Heart left ventricle (tissue), 16 donors: ENCODE measurements at regions not wholly inside any gene's neighbourhood (a gene's known extent, or its start where the extent isn't known, plus 50 kb on each side); places are given as distances from the start of the nearest gene placed in this dataset.

ENCODE experiments used
- ATAC-seq, 4 donors: fragments of 200-7000 bp; cut with Tn5 transposase; one replicate each; pipeline ENCODE4 v1.9.1; 2020 to 2022; ENCODE audit warnings: moderate library complexity in 4 of 4, mild to moderate bottlenecking in 3 of 4, moderate number of reproducible peaks in 1 of 4
- DNase-seq, 5 donors: peaks; one replicate each; pipeline ENCODE4 v3.0.0-alpha.2; 2020
- H3K27ac ChIP-seq, 12 donors: fragments of 200-600 bp; sonication (generic) in 4 of 12; one replicate each; pipeline versions ENCODE4 v1.5.0 to v1.8.0; 2016 to 2022; ENCODE audit warnings: mild to moderate bottlenecking in 2 of 12
- H3K27me3 ChIP-seq, 9 donors: fragments of 200-600 bp; sonication (generic) in 2 of 9; one replicate each; pipeline versions ENCODE4 v1.5.1 to v1.8.0; 2016 to 2022; ENCODE audit warnings: mild to moderate bottlenecking in 3 of 9
- H3K36me3 ChIP-seq, 9 donors: fragments of 200-600 bp; sonication (generic) in 2 of 9; one replicate each; pipeline versions ENCODE4 v1.5.0 to v1.8.0; 2018 to 2022; ENCODE audit warnings: mild to moderate bottlenecking in 2 of 9
- H3K4me1 ChIP-seq, 12 donors: fragments of 200-600 bp; sonication (generic) in 4 of 12; one replicate each; pipeline versions ENCODE4 v1.5.0 to v1.8.0; 2016 to 2022; ENCODE audit warnings: mild to moderate bottlenecking in 3 of 12
- H3K4me3 ChIP-seq, 12 donors: fragments of 200-600 bp; sonication (generic) in 4 of 12; one replicate each; pipeline versions ENCODE4 v1.5.0 to v1.8.0; 2017 to 2022; ENCODE audit warnings: mild to moderate bottlenecking in 9 of 12, moderate library complexity in 4 of 12
- H3K9me3 ChIP-seq, 12 donors: fragments of 200-600 bp; sonication (generic) in 4 of 12; one replicate each; pipeline versions ENCODE4 v1.5.0 to v1.8.0; 2016 to 2022; ENCODE audit warnings: mild to moderate bottlenecking in 1 of 12
- POLR2A ChIP-seq, 2 donors: fragments of 450-650 bp; IDR thresholded peaks; one replicate each; pipeline ENCODE4 v1.6.1; 2017; ENCODE audit warnings: antibody characterized with exemption in 2 of 2, mild to moderate bottlenecking in 2 of 2, moderate library complexity in 2 of 2
- WGBS, 4 donors: extraction: QIAGEN DNeasy Blood & Tissue Kit in 2 of 4; methylation state at CpG; one replicate each; pipeline versions ENCODE4 v1.1.5 to v1.1.7; 2013 to 2018; 5-methylcytosine and 5-hydroxymethylcytosine counted together
- intact Hi-C, 10 donors: fragments of 100-400 bp; cut with DNase I; formaldehyde crosslinking; loops; one replicate each; pipeline versions ENCODE4 v1.11.1 to v1.14.2; 2022
- TF ChIP-seq, protein P1 (sequence below), 12 donors: fragments of 200-600 bp; sonication (generic) in 4 of 12; IDR thresholded peaks; one replicate each; pipeline versions ENCODE4 v1.5.0 to v1.8.0; 2018 to 2022; ENCODE audit warnings: antibody characterized with exemption in 12 of 12, mild to moderate bottlenecking in 5 of 12
- donor health status: ischemic (EF 13 %, LVEDD 7.1; RV severe dilation, severe dysfunction).
- donor health status: healthy with polysubstance abuse.
- donor health status: DM: no; HTN: yes; CAD: no.
- donor health status: DM: no; HTN: no; CAD: no.
- donor health status: ischemic (EF 25% LVEDD 6.9; RV normal size, moderate dysfunction).
- donor health status: ischemic (EF 25% LVEDD 5.7; RV mildly dilated, moderate dysfunction).
- donor health status: healthy.
- donor health status: DM: yes; HTN: yes; CAD: no.
- donor health status: ischemic (EF 35%, LVEDD 5.7; RV mildly dilated, moderate dysfunction).
- donor health status: nonischemic (EF 11% LVEDD 7.7; RV severe dilation, severe dysfunction).
- donor health status: DM: yes; HTN: yes; CAD: no.
- donor health status: PGD.
- donor health status: ischemic (EF 29% LVEDD 5.4; RV normal size, mild dysfunction).
- donor health status: nonischemic (EF 23%, LVEDD 6.1; RV moderate dilation, normal function).

DNA sequence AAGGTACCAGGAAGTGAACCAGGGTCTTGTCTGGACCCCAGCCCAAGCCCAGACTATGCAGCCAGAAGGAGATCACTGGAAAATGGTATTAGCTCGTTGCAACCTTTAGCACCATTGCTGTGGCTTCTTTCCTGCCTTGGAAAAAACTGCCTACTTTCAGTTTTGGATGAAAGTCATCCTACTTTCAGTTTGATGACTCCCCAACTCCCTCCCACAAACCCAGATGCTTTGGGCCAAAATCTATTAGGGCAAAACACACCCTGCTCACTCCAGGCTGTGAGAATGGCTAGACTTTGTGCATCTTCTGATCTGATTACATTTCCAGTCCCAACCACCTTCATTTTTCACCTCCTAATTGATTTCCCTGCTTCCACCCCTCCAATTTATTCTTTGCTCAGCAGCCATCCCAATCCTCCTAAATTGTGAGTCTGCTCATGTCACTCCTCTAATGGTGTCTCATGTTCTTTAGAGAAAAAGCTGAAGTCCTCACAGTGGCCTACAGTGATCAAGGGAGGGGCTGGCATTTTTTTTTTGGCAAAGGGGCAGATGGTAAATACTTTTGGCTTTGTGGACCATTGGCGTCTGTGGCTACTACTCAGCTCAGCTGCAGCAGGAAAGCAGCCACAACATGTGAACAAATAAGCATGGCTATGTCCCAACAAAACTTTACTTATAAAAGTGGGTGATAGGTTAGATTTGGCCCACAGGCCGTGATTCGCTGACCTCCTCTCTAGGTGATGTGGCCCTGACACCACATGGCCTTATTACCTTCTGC, 368.7 kb downstream of the SLC4A3 start:
- Histone ChIP-seq H3K9me3 (no peaks in the 10 kb centered on the region), H3K36me3 (no peaks in the 10 kb centered on the region), H3K4me1 (peaks cover 0 to 5% (median 0%) of the 10 kb centered on the region in 12 donors), H3K27ac (no peak overlapping the region), H3K27me3 (no peaks in the 10 kb centered on the region), H3K4me3 (no peak overlapping the region)
- ATAC-seq, result no peak
- intact Hi-C loops, result loop anchor here in 3 of 10 donors (2.0 to 10.0 kb wide), 3 partner anchors 251 to 1579 kb away; no protein-coding TSS in a partner anchor
- DNase-seq, result no peak
- WGBS, 4 donors, result 85 to 89% (median 86%) methylated on average over 4 of the region's 4 CpGs
- TF ChIP-seq, protein P1, sequence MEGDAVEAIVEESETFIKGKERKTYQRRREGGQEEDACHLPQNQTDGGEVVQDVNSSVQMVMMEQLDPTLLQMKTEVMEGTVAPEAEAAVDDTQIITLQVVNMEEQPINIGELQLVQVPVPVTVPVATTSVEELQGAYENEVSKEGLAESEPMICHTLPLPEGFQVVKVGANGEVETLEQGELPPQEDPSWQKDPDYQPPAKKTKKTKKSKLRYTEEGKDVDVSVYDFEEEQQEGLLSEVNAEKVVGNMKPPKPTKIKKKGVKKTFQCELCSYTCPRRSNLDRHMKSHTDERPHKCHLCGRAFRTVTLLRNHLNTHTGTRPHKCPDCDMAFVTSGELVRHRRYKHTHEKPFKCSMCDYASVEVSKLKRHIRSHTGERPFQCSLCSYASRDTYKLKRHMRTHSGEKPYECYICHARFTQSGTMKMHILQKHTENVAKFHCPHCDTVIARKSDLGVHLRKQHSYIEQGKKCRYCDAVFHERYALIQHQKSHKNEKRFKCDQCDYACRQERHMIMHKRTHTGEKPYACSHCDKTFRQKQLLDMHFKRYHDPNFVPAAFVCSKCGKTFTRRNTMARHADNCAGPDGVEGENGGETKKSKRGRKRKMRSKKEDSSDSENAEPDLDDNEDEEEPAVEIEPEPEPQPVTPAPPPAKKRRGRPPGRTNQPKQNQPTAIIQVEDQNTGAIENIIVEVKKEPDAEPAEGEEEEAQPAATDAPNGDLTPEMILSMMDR (IDR thresholded peaks at IDR 0.05), result no peak
- no peak for TF ChIP-seq POLR2A (IDR thresholded peaks at IDR 0.05)

DNA sequence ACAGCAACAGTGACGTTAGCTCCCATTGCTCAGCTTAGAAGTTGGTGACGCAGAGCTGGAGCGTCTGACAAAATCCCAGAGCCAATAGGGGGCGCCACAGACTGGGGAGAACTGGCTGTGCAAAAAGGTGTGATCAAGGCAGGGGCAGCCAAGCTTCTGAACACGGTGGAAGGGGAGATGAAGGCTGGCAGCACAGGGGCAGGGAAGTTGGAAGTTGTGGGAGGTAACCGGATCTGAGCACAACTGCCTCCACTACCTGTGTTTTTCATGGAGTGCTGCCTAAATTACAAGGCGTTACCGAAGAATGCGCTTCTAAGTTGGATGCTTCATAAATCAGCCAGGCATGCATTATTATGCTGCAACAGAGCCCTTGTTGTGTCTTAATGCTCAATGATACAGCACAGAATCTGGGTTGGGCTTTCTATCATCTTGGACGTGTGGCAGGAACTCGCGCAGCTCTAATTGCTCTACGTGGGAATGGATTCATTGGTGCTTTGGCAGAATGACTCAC, 370.0 kb downstream of the SLC4A3 start:
- Histone ChIP-seq H3K36me3 (no peaks in the 10 kb centered on the region), H3K4me1 (peaks cover 0 to 3% (median 0%) of the 10 kb centered on the region in 12 donors), H3K27me3 (no peaks in the 10 kb centered on the region), H3K4me3 (no peak overlapping the region), H3K9me3 (no peaks in the 10 kb centered on the region), H3K27ac (no peak overlapping the region)
- intact Hi-C loops, result loop anchor here in 3 of 10 donors (2.0 to 10.0 kb wide), 3 partner anchors 253 to 1577 kb away; no protein-coding TSS in a partner anchor
- TF ChIP-seq, protein P1 (IDR thresholded peaks at IDR 0.05), result peak in 9 of 12 donors; percentile 12 to 47 (median 35)
- TF ChIP-seq POLR2A (IDR thresholded peaks at IDR 0.05), result no peak
- DNase-seq, result peak in 3 of 5 donors; percentile 24 to 26 (median 25)
- peak in 1 of 4 donors; percentile 32 for ATAC-seq
- WGBS, 4 donors, result 62 to 68% (median 65%) methylated on average over 13 of the region's 13 CpGs

GRCh38 chr2:219998107-219998506, 370.7 kb downstream of the SLC4A3 start:
- no peak for TF ChIP-seq POLR2A (IDR thresholded peaks at IDR 0.05)
- TF ChIP-seq, protein P1 (IDR thresholded peaks at IDR 0.05), result no peak
- Histone ChIP-seq H3K36me3 (no peaks in the 10 kb centered on the region), H3K4me3 (no peak overlapping the region), H3K4me1 (peaks cover 0 to 3% (median 0%) of the 10 kb centered on the region in 12 donors), H3K9me3 (no peaks in the 10 kb centered on the region), H3K27me3 (no peaks in the 10 kb centered on the region), H3K27ac (no peak overlapping the region)
- 78 to 85% (median 80%) methylated on average over 3 of the region's 3 CpGs for WGBS, 4 donors
- ATAC-seq, result no peak
- no peak for DNase-seq
- intact Hi-C loops, result loop anchor here in 2 of 10 donors (5.0 to 10.0 kb wide), 2 partner anchors 253 to 256 kb away; no protein-coding TSS in a partner anchor

GRCh38 chr2:219998714-219999227, 371.3 kb downstream of the SLC4A3 start:
- intact Hi-C loops, result loop anchor here in 2 of 10 donors (5.0 to 10.0 kb wide), 2 partner anchors 254 to 256 kb away; no protein-coding TSS in a partner anchor
- TF ChIP-seq POLR2A (IDR thresholded peaks at IDR 0.05), result no peak
- TF ChIP-seq, protein P1 (IDR thresholded peaks at IDR 0.05), result no peak

More at GRCh38 chr2:219998714-219999227, 371.3 kb downstream of the SLC4A3 start:
- 78 to 91% (median 82%) methylated on average over 5 of the region's 5 CpGs for WGBS, 4 donors
- no peak overlapping the region for H3K4me3 ChIP-seq
- peaks cover 0 to 3% (median 0%) of the 10 kb centered on the region in 12 donors for H3K4me1 ChIP-seq
- no peak overlapping the region for H3K27ac ChIP-seq
- ATAC-seq (no peak), DNase-seq (no peak)
- no peaks in the 10 kb centered on the region for H3K36me3 ChIP-seq
- H3K9me3 ChIP-seq, result no peaks in the 10 kb centered on the region
- H3K27me3 ChIP-seq, result no peaks in the 10 kb centered on the region
